ENCODE measurements at regions not wholly inside any gene's neighbourhood (a gene's known extent, or its start where the extent isn't known, plus 50 kb on each side); places are given as distances from the start of the nearest gene placed in this dataset.

DNA sequence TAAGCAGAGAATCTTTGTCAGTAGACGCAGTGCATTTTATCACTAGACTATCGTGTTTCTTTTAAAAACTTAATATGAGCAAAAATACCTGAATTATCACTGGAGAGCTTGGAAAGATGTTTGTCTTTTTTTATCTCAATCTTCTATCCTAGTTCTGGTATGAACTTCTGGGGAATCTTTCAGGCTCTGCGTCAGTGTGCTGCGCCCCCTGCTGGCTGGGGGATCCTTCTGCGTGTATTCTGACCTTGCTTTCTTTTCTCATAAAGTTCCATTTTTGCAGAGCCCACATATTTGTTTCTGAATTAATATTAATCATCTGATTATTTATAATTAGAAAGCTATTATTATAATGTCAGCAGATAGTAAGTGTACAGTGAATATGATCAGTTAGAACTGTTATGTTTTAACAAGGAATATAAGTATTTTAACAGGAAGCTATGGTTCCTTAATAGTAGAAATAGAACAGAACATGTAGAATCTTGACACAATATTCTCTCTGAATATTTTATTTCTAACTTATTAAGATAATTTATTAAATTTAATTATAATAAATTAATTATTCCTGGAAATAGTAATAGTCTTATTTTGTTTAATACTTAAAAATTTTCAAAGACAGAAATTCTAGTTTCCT is 945.0 kb upstream of the CRIM1 start:
- TF ChIP-seq FOXM1 (IDR thresholded peaks at IDR 0.05; ENCODE audit: low read depth) (no peak), MAX (IDR thresholded peaks at IDR 0.05; ENCODE audit: low read depth) (no peak), JUND (IDR thresholded peaks at IDR 0.05) (no peak), TEAD4 (IDR thresholded peaks at IDR 0.05; ENCODE audit: borderline replicate concordance, insufficient read depth) (no peak)
- TF ChIP-seq, protein P1, sequence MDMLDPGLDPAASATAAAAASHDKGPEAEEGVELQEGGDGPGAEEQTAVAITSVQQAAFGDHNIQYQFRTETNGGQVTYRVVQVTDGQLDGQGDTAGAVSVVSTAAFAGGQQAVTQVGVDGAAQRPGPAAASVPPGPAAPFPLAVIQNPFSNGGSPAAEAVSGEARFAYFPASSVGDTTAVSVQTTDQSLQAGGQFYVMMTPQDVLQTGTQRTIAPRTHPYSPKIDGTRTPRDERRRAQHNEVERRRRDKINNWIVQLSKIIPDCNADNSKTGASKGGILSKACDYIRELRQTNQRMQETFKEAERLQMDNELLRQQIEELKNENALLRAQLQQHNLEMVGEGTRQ (IDR thresholded peaks at IDR 0.05; ENCODE audit: borderline replicate concordance, low read depth, low read length) = no peak

All from SK-N-SH (cell line).